ENCODE measurements at regions not wholly inside any gene's neighbourhood (a gene's known extent, or its start where the extent isn't known, plus 50 kb on each side); places are given as distances from the start of the nearest gene placed in this dataset.
"Not testable (repeated sequence)": the region's sequence is repeated elsewhere in the genome, so short reads cannot be mapped to it uniquely, and the experiment has no call there.

DNA sequence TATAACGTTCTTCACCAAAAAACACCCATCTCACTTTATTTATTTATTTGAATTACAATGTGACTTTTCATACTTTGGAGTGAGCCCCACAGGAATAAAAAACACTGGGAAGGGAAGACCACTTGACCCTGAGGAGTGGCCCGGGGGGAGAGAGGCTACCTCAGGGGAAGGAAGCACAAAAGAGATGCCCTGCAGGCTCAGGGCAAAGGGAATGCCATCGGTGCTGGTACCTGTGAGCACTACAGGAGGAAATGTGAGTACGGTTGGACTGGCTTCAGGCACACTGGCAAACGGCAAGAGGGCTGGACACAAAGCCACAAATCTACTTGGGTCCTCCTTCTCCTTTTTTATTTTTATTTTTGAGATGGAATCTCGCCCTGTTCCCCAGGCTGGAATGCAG lies 363.9 kb upstream of the KLF4 start:
- DNase-seq = no peak

DNA sequence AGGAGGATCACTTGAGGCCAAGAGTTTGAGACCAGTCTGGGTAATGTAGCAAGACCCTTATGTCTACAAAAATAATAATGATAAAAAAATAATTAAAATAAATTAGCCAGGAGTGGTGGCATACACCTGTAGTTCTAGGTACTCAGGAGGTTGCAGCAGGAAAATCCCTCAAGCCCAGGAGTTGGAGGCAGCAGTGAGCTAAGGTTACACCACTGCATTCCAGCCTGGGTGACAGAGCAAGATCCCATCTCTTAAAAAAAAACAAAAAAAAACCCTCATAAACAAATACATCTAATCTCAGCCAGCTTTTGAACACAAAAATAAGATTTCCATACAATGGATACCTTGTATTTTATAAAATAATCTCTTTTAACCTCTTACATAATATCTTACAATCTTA lies 363.3 kb upstream of the KLF4 start:
- no peak for DNase-seq

DNA sequence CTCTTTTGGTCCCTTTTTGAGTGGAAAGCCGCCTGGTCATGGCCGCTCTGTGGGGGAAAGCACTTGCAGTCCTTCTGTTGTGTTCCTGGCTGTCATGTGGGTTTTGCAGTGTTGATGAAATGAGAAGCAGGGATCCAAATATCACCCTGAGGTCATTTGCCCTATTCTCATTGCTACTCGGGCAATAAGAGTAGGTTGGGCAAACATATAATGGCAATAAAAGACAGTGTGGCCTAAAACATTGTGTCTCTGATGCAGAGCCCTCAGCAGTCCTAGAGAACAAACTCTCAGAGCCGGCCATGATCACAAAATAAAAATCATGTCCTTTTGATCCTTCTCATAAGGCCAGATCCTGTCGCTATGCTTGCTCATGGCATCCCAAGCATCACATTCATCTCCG lies 361.1 kb upstream of the KLF4 start:
- no peak for DNase-seq

DNA sequence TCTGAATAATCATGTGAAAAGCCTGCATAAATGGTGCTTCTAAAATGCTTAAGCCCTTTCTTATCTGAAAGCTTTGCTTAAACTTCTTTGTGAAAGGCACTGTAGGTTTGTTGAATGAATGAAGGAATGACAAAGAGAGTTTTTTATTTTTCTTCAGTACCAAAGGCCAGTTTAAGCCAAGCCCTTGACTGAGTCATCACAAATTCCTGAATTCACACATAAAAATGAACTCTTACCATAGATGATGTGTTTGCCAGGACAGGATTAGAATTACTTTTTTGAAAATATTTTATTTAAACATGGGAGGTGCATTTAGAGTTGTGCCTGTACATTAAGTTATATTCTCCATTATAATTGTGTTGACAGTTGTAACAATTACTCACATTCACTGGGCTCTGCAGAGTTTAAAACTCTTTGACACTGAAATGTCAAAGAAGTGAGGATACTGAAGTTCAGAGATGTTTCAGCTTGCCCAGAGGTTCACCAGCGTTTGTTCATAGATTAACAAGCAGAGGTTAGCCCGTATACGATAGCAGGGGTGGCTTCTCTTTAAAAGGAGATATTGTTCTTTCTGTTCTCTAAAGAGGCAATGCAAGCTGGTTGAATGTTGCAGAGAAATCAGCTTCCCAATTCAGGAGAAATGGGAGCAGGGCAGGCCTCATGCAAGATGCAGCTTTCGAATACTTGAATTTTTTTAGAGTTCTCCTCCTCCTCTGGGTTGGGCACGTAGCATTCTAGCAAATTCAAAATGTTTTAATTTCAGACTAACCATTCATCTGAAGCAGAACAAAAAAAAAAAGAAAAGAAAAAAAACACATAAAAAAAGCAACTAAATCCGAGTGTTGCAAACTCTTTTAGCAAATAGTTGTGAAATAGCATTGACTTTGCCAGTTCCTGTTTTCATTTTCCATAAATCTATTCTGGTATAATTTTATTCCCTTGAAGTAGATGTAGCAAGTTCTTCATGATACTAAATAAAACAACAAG lies 358.7 kb upstream of the KLF4 start:
- DNase-seq = no peak

DNA sequence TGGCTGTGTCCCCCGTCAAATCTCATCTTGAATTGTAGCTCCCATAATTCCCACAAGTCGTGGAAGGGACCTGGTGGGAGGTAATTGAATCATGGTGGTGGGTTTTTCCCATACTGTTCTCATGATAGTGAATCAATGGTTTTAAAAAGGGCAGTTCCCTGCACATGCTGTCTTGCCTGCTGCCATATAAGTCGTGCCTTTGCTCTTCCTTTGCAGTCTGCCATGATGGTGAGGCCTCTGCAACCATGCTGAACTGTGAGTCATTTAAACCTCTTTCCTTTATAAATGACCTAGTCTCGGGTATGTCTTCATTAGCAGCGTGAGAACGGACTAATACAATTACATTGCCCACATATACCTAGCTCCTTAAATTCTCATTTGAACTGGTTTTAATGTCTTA lies 353.0 kb upstream of the KLF4 start:
- no peak for DNase-seq

DNA sequence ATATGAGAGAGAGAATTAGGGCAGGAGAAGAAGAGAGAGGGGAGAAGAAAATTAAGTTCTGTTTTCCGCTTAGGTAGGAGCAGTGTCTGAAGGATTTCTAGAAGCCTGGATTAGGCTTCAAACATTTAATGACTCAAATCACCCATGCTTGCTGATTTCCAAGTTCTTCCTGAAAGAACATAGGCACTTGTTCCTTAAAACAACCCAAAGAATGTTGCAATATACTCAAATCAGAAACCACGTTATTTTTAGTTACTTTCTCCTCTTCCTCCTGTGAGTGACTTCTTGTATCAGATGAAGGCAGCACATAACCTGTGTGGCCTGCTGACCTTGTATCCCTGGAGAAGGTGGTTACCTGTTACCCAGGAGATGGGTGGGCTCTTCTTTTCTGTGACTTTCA lies 351.5 kb upstream of the KLF4 start:
- no peak for DNase-seq

DNA sequence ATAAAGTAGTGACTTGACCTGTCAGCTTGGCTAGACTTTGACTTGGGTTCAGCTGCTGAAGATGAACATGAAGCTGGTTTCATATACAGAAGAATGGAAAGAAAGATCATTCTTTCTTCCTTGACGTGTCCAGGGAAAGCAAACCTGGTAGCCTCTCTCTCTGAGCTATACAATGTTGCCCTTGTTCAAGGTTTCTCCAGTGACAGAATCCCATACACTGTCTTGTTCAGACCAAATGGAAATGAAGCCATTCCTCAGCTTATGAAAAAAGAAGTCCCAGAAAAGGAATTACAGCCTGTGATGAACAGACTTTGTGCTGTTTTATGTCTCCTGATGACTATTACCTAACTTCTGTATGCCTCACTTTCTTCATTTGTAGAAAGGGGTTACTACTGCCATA lies 349.8 kb upstream of the KLF4 start:
- DNase-seq = no peak

DNA sequence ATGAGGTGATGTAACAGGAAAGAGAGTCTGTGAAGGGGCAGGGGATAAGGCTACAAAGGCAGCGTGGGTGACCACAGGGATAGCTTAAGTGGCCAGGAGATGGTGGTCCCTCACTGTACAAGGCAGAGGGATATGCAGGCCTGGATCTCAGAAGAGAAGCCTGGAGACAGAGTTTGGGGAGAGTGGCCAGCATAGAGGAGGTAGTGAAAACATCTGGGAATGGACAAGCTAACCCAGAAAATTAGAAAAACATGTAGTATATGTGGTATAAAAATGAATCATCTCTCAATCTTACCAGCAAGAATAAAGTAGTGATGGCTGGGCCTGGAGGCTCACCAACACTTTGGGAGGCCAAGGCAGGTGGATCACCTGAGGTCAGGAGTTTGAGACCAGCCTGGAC lies 349.2 kb upstream of the KLF4 start:
- DNase-seq = no peak

DNA sequence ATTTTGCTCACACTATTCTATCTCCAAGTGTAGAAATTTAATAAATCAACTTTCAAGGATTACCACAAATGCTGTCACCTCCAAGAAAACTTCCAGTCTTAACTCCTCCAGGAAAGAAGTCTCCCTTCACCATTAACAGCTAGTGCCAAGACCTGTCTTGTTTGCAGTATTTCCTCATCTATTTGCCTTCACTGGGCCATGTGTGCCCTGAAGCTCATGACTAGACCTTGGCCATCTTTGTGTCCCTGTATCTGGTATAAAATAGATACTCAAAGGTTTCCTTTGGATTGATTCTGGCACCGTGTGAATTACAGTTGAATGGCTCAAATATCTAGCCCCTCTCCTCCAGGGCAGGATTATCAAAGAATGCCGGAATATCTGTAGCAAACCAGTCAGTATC lies 346.7 kb upstream of the KLF4 start:
- no peak for DNase-seq

DNA sequence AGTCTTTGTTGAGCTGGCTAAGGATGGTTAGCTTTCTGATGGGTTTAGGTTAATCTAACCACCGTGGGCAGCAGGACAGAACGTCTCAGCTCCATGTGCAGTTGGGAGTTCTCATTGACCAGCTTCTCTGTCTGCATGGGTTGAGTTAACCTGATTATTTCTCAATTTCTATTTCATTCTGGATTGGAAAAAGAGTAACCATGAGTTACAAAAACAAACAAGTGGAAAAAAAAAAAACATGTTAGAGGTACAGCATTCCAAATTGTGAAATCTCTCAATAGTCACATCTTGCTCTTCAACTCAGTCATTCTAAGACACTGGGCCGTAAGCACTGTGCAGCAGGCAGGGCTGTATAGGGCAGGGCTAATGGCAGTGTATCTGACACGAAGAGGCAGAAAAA lies 343.7 kb upstream of the KLF4 start:
- DNase-seq = no peak

DNA sequence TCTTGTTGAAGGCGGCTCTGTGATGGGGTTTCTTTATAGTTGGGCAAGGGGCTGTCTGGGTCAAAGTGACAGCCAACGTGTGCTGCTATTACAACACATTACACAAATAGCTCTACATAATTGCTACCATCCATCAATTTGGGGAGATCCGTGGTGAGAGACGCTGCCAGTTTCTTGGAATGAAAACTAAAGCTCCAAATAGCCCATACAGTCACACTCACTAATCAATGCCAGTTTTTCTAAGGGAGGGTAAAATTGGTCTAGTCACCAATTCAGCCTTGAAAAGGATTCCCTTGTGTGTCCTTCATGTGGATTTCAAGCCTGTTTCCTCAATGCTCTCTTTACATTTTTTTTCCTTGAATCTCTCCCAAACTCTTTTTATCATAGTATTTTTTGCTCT lies 343.3 kb upstream of the KLF4 start:
- DNase-seq = no peak

DNA sequence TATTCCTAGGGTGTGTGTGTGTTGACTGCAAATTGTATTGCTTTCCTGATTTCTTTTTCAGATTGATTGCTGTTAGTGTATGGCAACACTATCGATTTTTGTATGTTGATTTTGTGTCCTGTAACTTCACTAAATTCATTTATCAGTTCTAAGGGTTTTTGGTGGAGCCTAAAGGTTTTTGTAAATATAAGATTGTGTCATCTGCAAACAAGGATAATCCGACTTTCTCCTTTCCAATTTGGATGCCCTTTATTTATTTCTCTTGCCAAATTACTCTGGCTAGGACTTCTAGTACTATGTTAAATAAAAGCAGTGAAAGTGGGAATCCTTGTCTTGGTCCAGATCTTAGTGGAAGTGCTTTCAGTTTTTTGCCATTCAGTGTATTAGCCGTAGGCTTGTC lies 340.9 kb upstream of the KLF4 start:
- no peak for DNase-seq

DNA sequence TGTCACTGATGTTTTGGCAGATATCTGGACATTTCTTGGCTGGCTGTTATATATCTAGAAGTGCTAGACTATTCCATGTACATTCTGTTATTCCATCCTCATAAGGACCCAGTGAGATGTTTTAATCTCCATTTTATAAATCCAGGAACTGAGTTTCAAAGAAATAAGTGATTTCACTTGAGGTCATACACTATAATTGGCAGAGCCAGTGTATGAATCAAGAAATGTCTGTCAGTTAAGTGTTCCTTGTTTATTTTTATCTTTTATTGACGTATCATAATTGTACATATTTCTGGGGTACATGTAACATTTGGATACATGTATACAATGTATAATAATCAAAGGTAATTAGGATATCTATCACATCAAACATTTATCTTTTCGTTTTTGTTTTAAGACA lies 338.3 kb upstream of the KLF4 start:
- DNase-seq = no peak

DNA sequence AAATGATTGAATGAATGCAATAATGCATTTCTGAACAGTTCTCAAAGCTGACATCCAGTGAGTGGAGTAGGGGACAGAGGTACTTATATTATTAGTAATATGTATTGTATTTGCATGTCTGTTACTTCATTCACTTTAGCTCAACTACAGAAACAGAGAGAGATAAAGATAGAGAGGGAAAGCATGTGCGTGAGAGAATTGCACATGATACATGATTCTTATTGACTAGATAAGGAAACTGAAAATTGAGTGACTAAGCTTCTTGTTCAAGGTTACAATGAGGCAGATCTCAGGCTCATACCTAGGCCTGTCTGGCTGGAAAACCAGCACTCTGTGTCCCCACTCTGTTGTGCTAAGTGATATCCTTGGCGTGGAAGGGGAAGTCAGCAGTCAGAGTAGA lies 337.7 kb upstream of the KLF4 start:
- DNase-seq = no peak

DNA sequence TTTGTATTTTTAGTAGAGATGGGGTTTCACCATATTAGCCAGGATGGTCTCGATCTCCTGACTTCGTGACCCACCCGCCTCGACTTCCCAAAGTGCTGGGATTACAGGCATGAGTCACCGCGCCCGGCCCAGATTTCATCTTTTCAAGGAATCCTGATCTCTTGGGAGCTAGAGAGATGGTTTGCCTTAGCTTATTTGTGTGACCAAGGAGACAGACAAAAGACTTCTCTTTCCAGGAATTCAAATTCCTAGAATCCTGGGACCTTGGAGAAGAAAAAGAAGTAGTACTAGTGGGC lies 337.1 kb upstream of the KLF4 start:
- not testable (repeated sequence) for DNase-seq

DNA sequence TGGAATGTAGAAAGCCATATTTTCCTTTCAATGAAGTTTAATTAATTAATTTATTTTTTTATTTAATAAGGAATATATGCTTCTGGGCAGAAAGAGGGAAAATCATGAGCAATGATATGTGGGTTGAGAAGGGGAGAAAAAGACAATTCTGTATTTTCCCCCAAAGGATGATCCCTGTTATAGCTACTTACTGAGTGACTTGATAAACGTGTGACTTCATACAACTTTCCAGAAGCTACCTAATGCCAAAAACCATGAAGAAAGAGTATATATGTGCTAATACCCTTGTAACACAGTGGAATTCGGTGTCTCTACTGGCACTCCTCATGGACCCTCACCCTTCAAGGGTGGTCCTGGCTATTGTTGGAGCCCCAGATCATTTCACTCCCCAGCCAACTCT lies 335.0 kb upstream of the KLF4 start:
- no peak for DNase-seq

DNA sequence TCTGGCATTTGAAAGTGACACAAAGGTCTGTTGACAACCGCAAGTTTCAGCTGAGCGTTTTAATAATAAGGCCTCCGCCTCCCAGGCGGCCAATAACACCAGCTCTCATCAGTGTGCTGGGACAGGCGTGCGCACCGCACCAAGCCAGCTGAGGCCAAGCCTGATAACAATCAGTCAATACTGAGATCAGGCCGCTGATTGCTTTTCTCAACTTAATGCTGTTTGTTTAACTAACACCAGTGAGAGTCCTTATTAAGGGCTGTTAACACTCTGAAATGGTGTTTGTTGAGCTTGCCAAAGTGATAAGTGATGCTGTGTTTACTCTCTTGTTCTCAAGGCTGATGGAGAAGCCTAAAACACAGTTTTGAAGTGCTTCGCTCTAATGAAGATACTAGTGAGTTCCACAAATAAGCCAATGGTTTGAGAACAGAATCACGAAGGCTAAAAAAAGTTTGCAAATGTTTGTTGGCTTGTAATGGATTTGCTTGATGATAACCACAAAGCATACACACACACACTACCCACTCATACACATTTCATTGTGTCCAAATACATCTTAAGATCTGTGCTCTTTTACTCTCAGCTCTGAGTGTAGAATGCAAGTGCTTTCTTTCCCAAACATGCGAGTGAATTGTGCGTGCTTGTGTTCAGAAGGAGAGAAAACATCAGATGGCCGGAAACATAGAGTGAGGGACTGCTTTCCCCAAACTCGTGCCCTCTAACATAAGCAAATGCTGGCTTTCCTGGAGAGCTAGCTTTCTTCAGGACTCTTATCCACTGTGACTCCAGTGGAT lies 330.4 kb upstream of the KLF4 start:
- no peak for DNase-seq

DNA sequence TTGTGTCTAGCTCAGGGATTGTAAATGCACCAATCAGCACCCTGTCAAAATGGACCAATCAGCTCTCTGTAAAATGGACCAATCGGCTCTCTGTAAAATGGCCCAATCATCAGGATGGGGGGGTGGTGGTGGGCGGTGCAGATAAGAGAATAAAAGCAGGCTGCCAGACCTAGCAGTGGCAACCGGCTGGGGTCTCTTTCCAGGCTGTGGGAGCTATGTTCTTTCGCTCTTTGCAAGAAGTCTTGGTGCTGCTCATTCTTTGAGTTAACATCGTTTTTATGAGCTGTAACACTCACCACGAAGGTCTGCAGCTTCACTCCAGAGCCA lies 328.9 kb upstream of the KLF4 start:
- DNase-seq = not testable (repeated sequence)

DNA sequence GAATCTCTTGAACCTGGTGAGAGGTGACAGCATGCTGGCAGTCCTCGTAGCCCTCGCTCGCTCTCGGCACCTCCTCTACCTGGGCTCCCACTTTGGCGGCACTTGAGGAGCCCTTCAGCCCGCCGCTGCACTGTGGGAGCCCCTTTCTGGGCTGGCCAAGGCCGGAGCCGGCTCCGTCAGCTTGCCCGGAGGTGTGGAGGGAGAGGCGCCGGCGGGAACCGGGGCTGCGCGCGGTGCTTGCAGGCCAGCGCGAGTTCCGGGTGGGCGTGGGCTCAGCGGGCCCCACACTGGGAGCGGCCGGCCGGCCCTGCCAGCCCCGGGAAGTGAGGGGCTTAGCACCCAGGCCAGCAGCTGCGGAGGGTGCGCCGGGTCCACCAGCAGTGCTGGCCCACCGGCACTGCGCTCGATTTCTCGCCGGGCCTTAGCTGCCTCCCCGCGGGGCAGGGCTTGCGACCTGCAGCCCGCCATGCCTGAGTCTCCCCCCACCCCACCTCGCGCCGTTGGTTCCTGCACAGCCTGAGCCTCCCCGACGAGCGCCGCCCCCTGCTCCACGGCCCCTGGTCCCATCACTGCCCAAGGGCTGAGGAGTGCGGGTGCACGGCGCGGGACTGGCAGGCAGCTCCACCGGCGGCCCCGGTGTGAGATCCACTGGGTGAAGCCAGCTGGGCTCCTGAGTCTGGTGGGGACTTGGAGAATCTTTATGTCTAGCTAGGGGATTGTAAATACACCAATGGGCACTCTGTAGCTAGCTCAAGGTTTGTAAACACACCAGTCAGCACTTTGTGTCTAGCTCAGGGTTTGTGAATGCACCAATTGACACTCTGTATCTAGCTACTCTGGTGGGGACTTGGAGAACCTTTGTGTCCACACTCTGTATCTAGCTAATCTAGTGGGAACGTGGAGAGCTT lies 328.3 kb upstream of the KLF4 start:
- DNase-seq = not testable (repeated sequence)

DNA sequence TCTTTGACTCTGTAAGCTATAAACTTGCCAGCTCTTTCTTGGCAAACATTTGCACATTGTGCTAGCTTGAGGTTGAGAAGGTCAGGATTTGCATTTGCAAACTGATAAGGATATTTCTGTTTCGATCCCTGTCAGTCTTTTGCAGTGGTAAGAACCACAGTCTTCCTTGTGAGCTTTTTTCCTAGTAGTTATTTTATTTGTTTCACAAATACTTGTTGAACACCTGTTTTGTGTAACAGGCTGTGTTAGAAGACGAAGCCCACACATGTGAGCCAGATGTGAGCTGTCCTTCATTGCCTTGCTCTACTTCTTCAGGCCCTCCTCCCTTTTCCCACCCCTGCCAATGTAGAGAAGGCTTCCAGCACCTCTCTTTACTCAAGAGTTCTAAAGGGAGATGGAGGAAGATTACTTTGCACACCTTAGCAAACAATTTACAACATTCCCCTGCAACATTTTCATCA lies 327.0 kb upstream of the KLF4 start:
- DNase-seq = no peak

DNA sequence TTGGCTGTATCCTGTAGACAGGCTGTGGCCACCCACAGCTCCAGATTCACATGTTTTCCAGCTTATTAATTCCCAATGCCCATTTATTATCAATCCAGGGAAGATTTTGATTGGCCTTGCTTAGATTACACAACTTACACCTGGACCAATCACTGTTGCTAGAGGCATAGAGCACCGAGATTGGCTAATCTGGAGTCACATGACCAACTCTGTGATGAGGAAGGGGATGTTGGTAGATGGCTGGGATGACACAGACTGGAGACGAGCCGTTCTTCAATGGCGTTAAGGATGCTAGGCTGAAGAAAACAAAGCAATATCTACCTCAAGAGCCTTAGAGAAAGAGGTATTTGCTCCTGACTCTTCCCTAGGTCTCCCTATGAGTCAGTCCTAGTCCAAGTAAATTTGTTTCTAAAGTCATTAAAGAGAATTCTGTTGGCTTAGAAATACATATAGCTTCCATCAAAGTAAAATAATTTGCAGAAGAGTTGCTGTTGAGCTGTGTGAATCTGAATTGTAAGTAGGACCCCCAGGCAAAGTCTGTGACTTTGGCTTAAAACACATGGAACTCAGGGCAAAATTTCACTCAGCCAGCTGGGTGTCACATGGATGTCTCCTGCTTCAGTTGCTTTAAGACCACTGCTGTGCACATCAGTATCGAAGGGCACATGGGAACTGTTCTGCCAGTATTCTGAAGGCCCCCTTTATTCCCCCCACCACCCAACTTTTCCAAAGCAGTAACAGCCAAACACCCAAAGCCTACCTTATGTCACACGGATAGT lies 326.4 kb upstream of the KLF4 start:
- DNase-seq = no peak

DNA sequence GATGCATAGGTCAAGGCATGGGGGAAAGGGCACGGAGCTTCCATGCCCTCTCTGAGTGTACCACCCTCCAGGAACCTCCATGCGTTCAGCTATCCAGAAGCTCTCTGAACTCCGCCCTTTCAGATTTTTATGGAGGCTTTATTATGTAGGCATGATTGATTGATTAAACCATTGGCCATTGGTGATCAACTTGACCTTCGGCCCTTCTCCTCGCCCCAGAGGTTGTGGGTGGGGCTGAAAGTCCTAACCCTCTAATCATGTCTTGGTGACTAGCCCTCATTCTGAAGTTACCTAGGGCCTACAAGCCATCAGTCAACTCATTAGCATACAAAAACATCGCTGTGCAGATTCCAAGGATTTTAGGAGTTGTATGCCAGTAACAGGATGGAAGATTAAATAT lies 323.7 kb upstream of the KLF4 start:
- no peak for DNase-seq

All from dermis blood vessel endothelial cell (primary cell).